Osteoblast (primary cell): ENCODE measurements at regions not wholly inside any gene's neighbourhood (a gene's known extent, or its start where the extent isn't known, plus 50 kb on each side); places are given as distances from the start of the nearest gene placed in this dataset.

Source experiments
- DNase-seq: peaks from one replicate; pipeline ENCODE4 v3.0.0; 2011; ENCODE audit warnings: low spot score, mixed read lengths; ENCODE audit not compliant: insufficient read length; ENCODE audit errors: missing footprints
- H2AFZ ChIP-seq: 2 replicates; pipeline ENCODE4 v1.6.0; 2011; ENCODE audit warnings: mild to moderate bottlenecking, low read length
- H3K27ac ChIP-seq: 2 replicates; pipeline ENCODE4 v1.5.1; 2011; ENCODE audit warnings: mild to moderate bottlenecking, low read depth, low read length, moderate library complexity
- H3K27me3 ChIP-seq: 2 replicates; pipeline ENCODE4 v1.6.0; 2012; ENCODE audit warnings: mild to moderate bottlenecking, control low read depth, inconsistent platforms, low read length, moderate library complexity; ENCODE audit not compliant: insufficient read depth
- H3K36me3 ChIP-seq: 2 replicates; pipeline ENCODE4 v1.5.1; 2011; ENCODE audit warnings: mild to moderate bottlenecking, low read length, control low read depth, moderate library complexity; ENCODE audit not compliant: insufficient read depth
- H3K4me1 ChIP-seq: 2 replicates; pipeline ENCODE4 v1.5.1; 2011; ENCODE audit warnings: mild to moderate bottlenecking, low read length, control low read depth, moderate library complexity; ENCODE audit not compliant: insufficient read depth
- H3K4me2 ChIP-seq: 2 replicates; pipeline ENCODE4 v1.6.0; 2011; ENCODE audit warnings: mild to moderate bottlenecking, low read length; ENCODE audit not compliant: insufficient read depth
- H3K4me3 ChIP-seq: fragments of 200-600 bp; sonication (generic); 3 replicates; pipeline ENCODE4 v1.5.1; 2012; ENCODE audit warnings: mild to moderate bottlenecking, low read length, inconsistent platforms; ENCODE audit not compliant: insufficient read depth
- H3K79me2 ChIP-seq: 2 replicates; pipeline ENCODE4 v1.6.0; 2012; ENCODE audit warnings: mild to moderate bottlenecking, low read length, control low read depth, inconsistent platforms; ENCODE audit not compliant: insufficient read depth
- H3K9me3 ChIP-seq: 2 replicates; pipeline ENCODE4 v1.5.1; 2011; ENCODE audit warnings: low read depth, low read length, control low read depth
- H4K20me1 ChIP-seq: 2 replicates; pipeline ENCODE4 v1.6.0; 2012; ENCODE audit warnings: mild to moderate bottlenecking, low read length, control low read depth; ENCODE audit not compliant: insufficient read depth
- CTCF ChIP-seq: IDR thresholded peaks from 2 replicates; pipeline ENCODE4 v1.5.1; 2011; ENCODE audit warnings: mild to moderate bottlenecking, low read depth, low read length, moderate library complexity; ENCODE audit errors: extremely low read depth

GRCh38 chr5:96120120-96120519 is 158.5 kb upstream of the ELL2 start:
- H2AFZ ChIP-seq: no peak overlapping the region

GRCh38 chr5:96117771-96118651 is 156.4 kb upstream of the ELL2 start:
- H3K4me2 ChIP-seq: peak overlapping the region; percentile 22
- no peaks in the 10 kb centered on the region for H3K27me3 ChIP-seq
- H3K9me3 ChIP-seq: no peaks in the 10 kb centered on the region
- H3K4me1 ChIP-seq: peaks cover 22% of the 10 kb centered on the region
- H3K27ac ChIP-seq: peak overlapping the region; percentile 43
- no peaks in the 10 kb centered on the region for H3K79me2 ChIP-seq
- H3K4me3 ChIP-seq: no peak overlapping the region
- no peaks in the 10 kb centered on the region for H3K36me3 ChIP-seq
- no peak for TF ChIP-seq CTCF
- DNase-seq: peak; percentile 54
- no peaks in the 10 kb centered on the region for H4K20me1 ChIP-seq
- H2AFZ ChIP-seq: peak overlapping the region; percentile 58

More at GRCh38 chr5:96120120-96120519, 158.5 kb upstream of the ELL2 start:
- Histone ChIP-seq H3K36me3 (no peaks in the 10 kb centered on the region), H3K27ac (no peak overlapping the region), H3K79me2 (no peaks in the 10 kb centered on the region), H3K4me2 (no peak overlapping the region), H4K20me1 (no peaks in the 10 kb centered on the region), H3K9me3 (no peaks in the 10 kb centered on the region), H3K4me1 (peaks cover 32% of the 10 kb centered on the region), H3K27me3 (no peaks in the 10 kb centered on the region), H3K4me3 (no peak overlapping the region)
- no peak for TF ChIP-seq CTCF
- peak; percentile 17 for DNase-seq

- Histone ChIP-seq H2AFZ (no peak overlapping the region), H3K4me2 (no peak overlapping the region), H3K9me3 (no peaks in the 10 kb centered on the region), H3K36me3 (no peaks in the 10 kb centered on the region), H4K20me1 (no peaks in the 10 kb centered on the region), H3K27ac (no peak overlapping the region), H3K4me1 (peaks cover 12% of the 10 kb centered on the region), H3K79me2 (no peaks in the 10 kb centered on the region), H3K4me3 (no peak overlapping the region), H3K27me3 (no peaks in the 10 kb centered on the region)
- no peak for TF ChIP-seq CTCF
- DNase-seq: no peak
Measured at GRCh38 chr5:96115147-96115807, 153.6 kb upstream of the ELL2 start.

- no peaks in the 10 kb centered on the region for H3K79me2 ChIP-seq
- H3K4me3 ChIP-seq: no peak overlapping the region
- H3K4me1 ChIP-seq: peaks cover 12% of the 10 kb centered on the region
- TF ChIP-seq CTCF: no peak
- no peaks in the 10 kb centered on the region for H3K27me3 ChIP-seq
- H3K36me3 ChIP-seq: no peaks in the 10 kb centered on the region
- H3K27ac ChIP-seq: no peak overlapping the region
- no peak overlapping the region for H2AFZ ChIP-seq
- H3K4me2 ChIP-seq: no peak overlapping the region
- H3K9me3 ChIP-seq: no peaks in the 10 kb centered on the region
- no peaks in the 10 kb centered on the region for H4K20me1 ChIP-seq
- DNase-seq: no peak
Measured at GRCh38 chr5:96114736-96115135, 153.1 kb upstream of the ELL2 start.
